Medulla oblongata (tissue), 1 donor: ENCODE measurements at regions not wholly inside any gene's neighbourhood (a gene's known extent, or its start where the extent isn't known, plus 50 kb on each side); places are given as distances from the start of the nearest gene placed in this dataset.
"Not testable (repeated sequence)": the region's sequence is repeated elsewhere in the genome, so short reads cannot be mapped to it uniquely, and the experiment has no call there.

Experiments
- DNase-seq: peaks from one replicate; pipeline ENCODE4 v3.0.0-alpha.2; 2015; ENCODE audit errors: extremely low spot score

- not testable (repeated sequence) for DNase-seq
Measured at GRCh38 chr17:30686538-30687479, 137.7 kb downstream of the CRLF3 start.

GRCh38 chr17:30682280-30682679 is 142.2 kb downstream of the CRLF3 start:
- DNase-seq, result not testable (repeated sequence)

- DNase-seq, result not testable (repeated sequence)
Measured at GRCh38 chr17:30680681-30681080, 143.8 kb downstream of the CRLF3 start.

GRCh38 chr17:30677550-30678249 is 146.8 kb downstream of the CRLF3 start:
- no peak for DNase-seq

GRCh38 chr17:30675777-30676492 is 148.6 kb downstream of the CRLF3 start:
- DNase-seq, result not testable (repeated sequence)

GRCh38 chr17:30669217-30669649 is 155.3 kb downstream of the CRLF3 start:
- not testable (repeated sequence) for DNase-seq

- not testable (repeated sequence) for DNase-seq
Measured at GRCh38 chr17:30668360-30669181, 155.9 kb downstream of the CRLF3 start.

- DNase-seq, result peak; percentile 73
Measured at GRCh38 chr17:30667657-30668359, 156.7 kb downstream of the CRLF3 start.

GRCh38 chr17:30666838-30667656 is 157.4 kb downstream of the CRLF3 start:
- DNase-seq, result not testable (repeated sequence)

GRCh38 chr17:30663727-30664455 is 160.6 kb downstream of the CRLF3 start:
- not testable (repeated sequence) for DNase-seq

- DNase-seq, result not testable (repeated sequence)
Measured at GRCh38 chr17:30657148-30657547, 167.3 kb downstream of the CRLF3 start.

- not testable (repeated sequence) for DNase-seq
Measured at GRCh38 chr17:30653038-30653437, 171.5 kb downstream of the CRLF3 start.

GRCh38 chr17:30650149-30650548 is 172.9 kb downstream of the GOSR1 start:
- DNase-seq, result not testable (repeated sequence)

GRCh38 chr17:30648015-30648620 is 170.9 kb downstream of the GOSR1 start:
- DNase-seq, result not testable (repeated sequence)

GRCh38 chr17:30645875-30646274 is 168.7 kb downstream of the GOSR1 start:
- not testable (repeated sequence) for DNase-seq

- not testable (repeated sequence) for DNase-seq
Measured at GRCh38 chr17:30644713-30645112, 167.5 kb downstream of the GOSR1 start.

- DNase-seq, result not testable (repeated sequence)
Measured at GRCh38 chr17:30644287-30644686, 167.1 kb downstream of the GOSR1 start.

GRCh38 chr17:30641428-30641827 is 164.2 kb downstream of the GOSR1 start:
- not testable (repeated sequence) for DNase-seq
